ENCODE measurements at regions not wholly inside any gene's neighbourhood (a gene's known extent, or its start where the extent isn't known, plus 50 kb on each side); places are given as distances from the start of the nearest gene placed in this dataset.

DNA sequence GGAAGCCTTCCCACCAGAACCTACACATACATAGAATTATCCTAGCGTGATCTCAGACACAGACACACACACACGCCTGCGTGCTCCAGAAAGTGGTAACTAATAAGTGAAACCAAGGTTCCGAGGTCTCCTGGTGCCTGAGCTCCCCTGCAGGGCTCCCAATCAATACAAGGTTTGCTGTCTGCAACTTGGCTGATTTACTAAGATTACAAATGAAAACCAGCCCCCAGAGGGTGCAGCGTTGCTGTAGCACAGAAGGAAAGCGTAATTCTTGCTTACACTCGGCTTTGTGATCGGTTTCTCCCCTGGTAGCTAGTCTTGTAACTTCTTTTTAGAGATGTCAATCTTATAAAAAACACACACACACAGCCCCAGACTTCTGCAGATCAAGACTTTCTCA lies 334.1 kb upstream of the XYLT1 start:
- no peaks in the 10 kb centered on the region for H3K4me1 ChIP-seq (ENCODE audit: control insufficient read depth, insufficient read depth, low read length)
- ChIA-PET CTCF (no interaction called here), POLR2A (no interaction called here)
- no peaks in the 10 kb centered on the region for H3K36me3 ChIP-seq (ENCODE audit: control insufficient read depth in 2 of 2, insufficient read depth in 1 of 2, low read length in 2 of 2)
- TF ChIP-seq, protein P1, sequence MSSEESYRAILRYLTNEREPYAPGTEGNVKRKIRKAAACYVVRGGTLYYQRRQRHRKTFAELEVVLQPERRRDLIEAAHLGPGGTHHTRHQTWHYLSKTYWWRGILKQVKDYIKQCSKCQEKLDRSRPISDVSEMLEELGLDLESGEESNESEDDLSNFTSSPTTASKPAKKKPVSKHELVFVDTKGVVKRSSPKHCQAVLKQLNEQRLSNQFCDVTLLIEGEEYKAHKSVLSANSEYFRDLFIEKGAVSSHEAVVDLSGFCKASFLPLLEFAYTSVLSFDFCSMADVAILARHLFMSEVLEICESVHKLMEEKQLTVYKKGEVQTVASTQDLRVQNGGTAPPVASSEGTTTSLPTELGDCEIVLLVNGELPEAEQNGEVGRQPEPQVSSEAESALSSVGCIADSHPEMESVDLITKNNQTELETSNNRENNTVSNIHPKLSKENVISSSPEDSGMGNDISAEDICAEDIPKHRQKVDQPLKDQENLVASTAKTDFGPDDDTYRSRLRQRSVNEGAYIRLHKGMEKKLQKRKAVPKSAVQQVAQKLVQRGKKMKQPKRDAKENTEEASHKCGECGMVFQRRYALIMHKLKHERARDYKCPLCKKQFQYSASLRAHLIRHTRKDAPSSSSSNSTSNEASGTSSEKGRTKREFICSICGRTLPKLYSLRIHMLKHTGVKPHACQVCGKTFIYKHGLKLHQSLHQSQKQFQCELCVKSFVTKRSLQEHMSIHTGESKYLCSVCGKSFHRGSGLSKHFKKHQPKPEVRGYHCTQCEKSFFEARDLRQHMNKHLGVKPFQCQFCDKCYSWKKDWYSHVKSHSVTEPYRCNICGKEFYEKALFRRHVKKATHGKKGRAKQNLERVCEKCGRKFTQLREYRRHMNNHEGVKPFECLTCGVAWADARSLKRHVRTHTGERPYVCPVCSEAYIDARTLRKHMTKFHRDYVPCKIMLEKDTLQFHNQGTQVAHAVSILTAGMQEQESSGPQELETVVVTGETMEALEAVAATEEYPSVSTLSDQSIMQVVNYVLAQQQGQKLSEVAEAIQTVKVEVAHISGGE (tag by site-specific recombination; conservative IDR thresholded peaks at IDR 0.05; ENCODE audit: low read depth), result no peak
- no peak for TF ChIP-seq ZNF623 (tag by site-specific recombination; IDR thresholded peaks at IDR 0.05)
- TF ChIP-seq ZNF311 (tag by site-specific recombination; IDR thresholded peaks at IDR 0.05; ENCODE audit: borderline replicate concordance), result no peak
- no peaks in the 10 kb centered on the region for H3K9me3 ChIP-seq (ENCODE audit: control insufficient read depth, insufficient read depth, low read depth, low read length)
- no peak overlapping the region for H3K4me3 ChIP-seq (ENCODE audit: low read depth, low read length)
- H3K27ac ChIP-seq (ENCODE audit: extremely low read depth, low read depth, low read length), result no peak overlapping the region

DNA sequence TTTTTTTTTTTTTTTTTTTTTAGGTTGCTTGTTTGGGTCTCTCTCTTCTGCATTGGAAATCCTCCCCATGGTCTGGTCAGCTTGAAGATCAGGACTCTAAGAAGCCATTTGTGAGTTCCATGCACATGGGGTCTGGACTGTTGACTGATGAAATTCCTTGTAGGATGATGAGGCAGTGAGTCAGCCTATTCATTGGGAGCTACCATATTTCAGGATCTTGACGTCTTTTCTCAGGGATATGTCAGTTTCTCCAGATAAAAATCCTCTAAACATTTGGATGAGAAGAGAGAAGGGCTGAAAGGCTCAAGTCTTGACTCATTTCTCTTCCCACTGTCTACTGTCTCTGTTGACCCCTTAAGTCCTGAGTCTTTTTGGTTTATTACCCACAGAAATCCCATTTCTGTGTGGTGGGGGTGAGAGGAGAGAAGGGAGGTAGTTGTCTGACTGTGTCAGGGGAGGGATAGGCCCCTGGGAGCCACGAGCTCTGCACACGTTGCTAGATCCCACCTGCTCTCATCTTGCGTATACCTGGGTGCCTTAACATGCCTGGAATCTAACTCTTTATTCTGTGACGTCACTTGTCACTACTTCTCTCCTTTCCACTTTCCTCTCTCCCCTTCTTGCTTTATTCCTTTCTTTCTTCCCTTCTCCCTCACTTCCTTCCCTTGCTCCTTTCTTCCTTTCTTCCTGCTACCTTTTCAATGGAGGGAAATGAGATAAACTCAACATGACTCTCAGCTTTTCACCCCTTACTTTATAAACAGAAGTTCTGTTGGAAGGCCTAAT lies 333.1 kb upstream of the XYLT1 start:
- Histone ChIP-seq H3K9me3 (ENCODE audit: control insufficient read depth, insufficient read depth, low read depth, low read length) (no peaks in the 10 kb centered on the region), H3K4me1 (ENCODE audit: control insufficient read depth, insufficient read depth, low read length) (no peaks in the 10 kb centered on the region), H3K4me3 (ENCODE audit: low read depth, low read length) (no peak overlapping the region), H3K27ac (ENCODE audit: extremely low read depth, low read depth, low read length) (no peak overlapping the region), H3K36me3 (ENCODE audit: control insufficient read depth in 2 of 2, insufficient read depth in 1 of 2, low read length in 2 of 2) (no peaks in the 10 kb centered on the region)
- CTCF ChIA-PET, result no interaction called here
- POLR2A ChIA-PET, result no interaction called here
- TF ChIP-seq ZNF624 (tag by site-specific recombination; IDR thresholded peaks at IDR 0.05), result no peak
- TF ChIP-seq ZBTB21 (tag by site-specific recombination; IDR thresholded peaks at IDR 0.05), result no peak
- TF ChIP-seq, protein P2, sequence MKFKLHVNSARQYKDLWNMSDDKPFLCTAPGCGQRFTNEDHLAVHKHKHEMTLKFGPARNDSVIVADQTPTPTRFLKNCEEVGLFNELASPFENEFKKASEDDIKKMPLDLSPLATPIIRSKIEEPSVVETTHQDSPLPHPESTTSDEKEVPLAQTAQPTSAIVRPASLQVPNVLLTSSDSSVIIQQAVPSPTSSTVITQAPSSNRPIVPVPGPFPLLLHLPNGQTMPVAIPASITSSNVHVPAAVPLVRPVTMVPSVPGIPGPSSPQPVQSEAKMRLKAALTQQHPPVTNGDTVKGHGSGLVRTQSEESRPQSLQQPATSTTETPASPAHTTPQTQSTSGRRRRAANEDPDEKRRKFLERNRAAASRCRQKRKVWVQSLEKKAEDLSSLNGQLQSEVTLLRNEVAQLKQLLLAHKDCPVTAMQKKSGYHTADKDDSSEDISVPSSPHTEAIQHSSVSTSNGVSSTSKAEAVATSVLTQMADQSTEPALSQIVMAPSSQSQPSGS (tag by site-specific recombination; IDR thresholded peaks at IDR 0.05; ENCODE audit: low read depth), result peak; percentile 39

DNA sequence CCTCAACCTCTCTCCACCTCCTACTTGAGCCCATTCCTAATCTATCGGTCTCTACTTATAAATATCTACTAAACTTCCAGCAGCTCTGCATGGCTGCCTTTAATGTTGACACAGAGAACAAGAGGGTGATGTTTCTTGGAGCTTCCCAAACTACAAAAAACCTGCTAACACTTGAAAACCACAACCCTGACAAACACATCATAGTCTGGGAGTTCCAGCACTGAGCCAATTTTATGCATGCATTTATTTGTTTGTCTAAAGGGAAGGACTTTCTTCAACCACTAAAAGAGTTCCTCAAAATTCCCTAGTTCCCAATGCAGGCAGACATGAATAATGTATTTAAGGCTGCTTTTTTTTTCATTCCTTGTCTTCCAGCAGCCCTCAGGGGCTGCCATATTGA lies 331.8 kb upstream of the XYLT1 start:
- Histone ChIP-seq H3K4me3 (ENCODE audit: low read depth, low read length) (no peak overlapping the region), H3K36me3 (ENCODE audit: control insufficient read depth in 2 of 2, insufficient read depth in 1 of 2, low read length in 2 of 2) (no peaks in the 10 kb centered on the region), H3K9me3 (ENCODE audit: control insufficient read depth, insufficient read depth, low read depth, low read length) (no peaks in the 10 kb centered on the region), H3K4me1 (ENCODE audit: control insufficient read depth, insufficient read depth, low read length) (no peaks in the 10 kb centered on the region), H3K27ac (ENCODE audit: extremely low read depth, low read depth, low read length) (no peak overlapping the region)
- POLR2A ChIA-PET, result no interaction called here
- TF ChIP-seq ZNF335 (tag by site-specific recombination; conservative IDR thresholded peaks at IDR 0.05), result no peak
- TF ChIP-seq KLF7 (tag by site-specific recombination; IDR thresholded peaks at IDR 0.05; ENCODE audit: borderline replicate concordance), result no peak
- TF ChIP-seq, protein P3, sequence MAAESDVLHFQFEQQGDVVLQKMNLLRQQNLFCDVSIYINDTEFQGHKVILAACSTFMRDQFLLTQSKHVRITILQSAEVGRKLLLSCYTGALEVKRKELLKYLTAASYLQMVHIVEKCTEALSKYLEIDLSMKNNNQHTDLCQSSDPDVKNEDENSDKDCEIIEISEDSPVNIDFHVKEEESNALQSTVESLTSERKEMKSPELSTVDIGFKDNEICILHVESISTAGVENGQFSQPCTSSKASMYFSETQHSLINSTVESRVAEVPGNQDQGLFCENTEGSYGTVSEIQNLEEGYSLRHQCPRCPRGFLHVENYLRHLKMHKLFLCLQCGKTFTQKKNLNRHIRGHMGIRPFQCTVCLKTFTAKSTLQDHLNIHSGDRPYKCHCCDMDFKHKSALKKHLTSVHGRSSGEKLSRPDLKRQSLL (tag by site-specific recombination; IDR thresholded peaks at IDR 0.05), result no peak
- TF ChIP-seq ZNF433 (tag by site-specific recombination; IDR thresholded peaks at IDR 0.05; ENCODE audit: low read depth), result no peak
- no peak for TF ChIP-seq ZNF596 (tag by site-specific recombination; IDR thresholded peaks at IDR 0.05)
- no peak for TF ChIP-seq ZNF600 (tag by site-specific recombination; IDR thresholded peaks at IDR 0.05)
- TF ChIP-seq, protein P4, sequence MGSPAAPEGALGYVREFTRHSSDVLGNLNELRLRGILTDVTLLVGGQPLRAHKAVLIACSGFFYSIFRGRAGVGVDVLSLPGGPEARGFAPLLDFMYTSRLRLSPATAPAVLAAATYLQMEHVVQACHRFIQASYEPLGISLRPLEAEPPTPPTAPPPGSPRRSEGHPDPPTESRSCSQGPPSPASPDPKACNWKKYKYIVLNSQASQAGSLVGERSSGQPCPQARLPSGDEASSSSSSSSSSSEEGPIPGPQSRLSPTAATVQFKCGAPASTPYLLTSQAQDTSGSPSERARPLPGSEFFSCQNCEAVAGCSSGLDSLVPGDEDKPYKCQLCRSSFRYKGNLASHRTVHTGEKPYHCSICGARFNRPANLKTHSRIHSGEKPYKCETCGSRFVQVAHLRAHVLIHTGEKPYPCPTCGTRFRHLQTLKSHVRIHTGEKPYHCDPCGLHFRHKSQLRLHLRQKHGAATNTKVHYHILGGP (tag by site-specific recombination; IDR thresholded peaks at IDR 0.05), result no peak
- TF ChIP-seq TCF7L2 (IDR thresholded peaks at IDR 0.05; ENCODE audit: borderline replicate concordance, low read depth, low read length), result no peak
- no peak for TF ChIP-seq ZNF677 (tag by site-specific recombination; IDR thresholded peaks at IDR 0.05)
- TF ChIP-seq ZNF558 (tag by site-specific recombination; IDR thresholded peaks at IDR 0.05), result no peak
- CTCF ChIA-PET, result no interaction called here
